ENCODE measurements at regions not wholly inside any gene's neighbourhood (a gene's known extent, or its start where the extent isn't known, plus 50 kb on each side); places are given as distances from the start of the nearest gene placed in this dataset.

DNA sequence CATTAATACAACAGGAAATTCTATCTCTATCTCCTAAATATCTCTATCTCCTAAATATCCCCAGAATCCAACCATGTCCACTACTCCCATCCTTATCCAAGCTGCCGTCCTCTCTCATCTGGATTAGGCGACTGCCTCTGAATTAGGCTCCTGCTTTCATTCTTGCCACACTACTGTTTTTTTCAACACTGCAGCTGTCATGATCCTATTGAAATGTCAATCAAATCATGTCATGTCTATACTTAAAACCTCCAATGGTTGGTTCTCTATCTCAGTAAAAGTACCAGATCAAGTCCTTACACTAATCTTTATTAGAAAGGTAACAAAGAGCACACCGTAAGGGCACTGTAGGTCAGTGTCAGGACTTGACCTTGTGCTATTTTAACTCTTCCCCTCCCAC lies 82.0 kb upstream of the NFIA start:
- Histone ChIP-seq H3K79me2 (ENCODE audit: insufficient read depth, low read length) (no peaks in the 10 kb centered on the region), H3K27me3 (ENCODE audit: control insufficient read depth in 2 of 2, insufficient read depth in 2 of 2, low read length in 2 of 2) (no peaks in the 10 kb centered on the region), H3K4me1 (ENCODE audit: control insufficient read depth in 1 of 2, insufficient read depth in 2 of 2, low read length in 2 of 2) (peaks cover 10 to 11% of the 10 kb centered on the region in 2 donors), H3K9me3 (replicated peaks in 1 of 2; ENCODE audit: control insufficient read depth in 1 of 2, insufficient read depth in 1 of 2, low read length in 2 of 2) (no peaks in the 10 kb centered on the region), H2AFZ (ENCODE audit: insufficient read depth, low read depth, low read length, poor library complexity, severe bottlenecking) (no peak overlapping the region), H3K27ac (ENCODE audit: low read depth in 1 of 2, low read length in 2 of 2) (no peak overlapping the region), H3K4me3 (replicated peaks in 1 of 3; ENCODE audit: low read depth in 2 of 3, low read length in 3 of 3) (no peak overlapping the region), H3K36me3 (replicated peaks in 1 of 2; ENCODE audit: control insufficient read depth in 1 of 2, insufficient read depth in 2 of 2, low read length in 2 of 2) (no peaks in the 10 kb centered on the region), H3K9ac (ENCODE audit: insufficient read depth, low read length, poor library complexity, severe bottlenecking) (no peak overlapping the region), H4K20me1 (ENCODE audit: insufficient read depth, low read length) (no peaks in the 10 kb centered on the region), H3K4me2 (replicated peaks; ENCODE audit: extremely low read depth, low read length, poor library complexity, severe bottlenecking) (no peak overlapping the region)
- intact Hi-C loops (cut with micrococcal nuclease) = no loop called here
- Mint-ChIP-seq H3K9me3 (no peaks in the 10 kb centered on the region), H3K27ac (no peak overlapping the region), H3K4me3 (no peak overlapping the region), H3K4me1 (peaks cover 13% of the 10 kb centered on the region), H3K27me3 (ENCODE audit: low read depth in 3 of 3) (no peaks in the 10 kb centered on the region), H3K36me3 (no peaks in the 10 kb centered on the region)
- TF ChIP-seq, protein P1, sequence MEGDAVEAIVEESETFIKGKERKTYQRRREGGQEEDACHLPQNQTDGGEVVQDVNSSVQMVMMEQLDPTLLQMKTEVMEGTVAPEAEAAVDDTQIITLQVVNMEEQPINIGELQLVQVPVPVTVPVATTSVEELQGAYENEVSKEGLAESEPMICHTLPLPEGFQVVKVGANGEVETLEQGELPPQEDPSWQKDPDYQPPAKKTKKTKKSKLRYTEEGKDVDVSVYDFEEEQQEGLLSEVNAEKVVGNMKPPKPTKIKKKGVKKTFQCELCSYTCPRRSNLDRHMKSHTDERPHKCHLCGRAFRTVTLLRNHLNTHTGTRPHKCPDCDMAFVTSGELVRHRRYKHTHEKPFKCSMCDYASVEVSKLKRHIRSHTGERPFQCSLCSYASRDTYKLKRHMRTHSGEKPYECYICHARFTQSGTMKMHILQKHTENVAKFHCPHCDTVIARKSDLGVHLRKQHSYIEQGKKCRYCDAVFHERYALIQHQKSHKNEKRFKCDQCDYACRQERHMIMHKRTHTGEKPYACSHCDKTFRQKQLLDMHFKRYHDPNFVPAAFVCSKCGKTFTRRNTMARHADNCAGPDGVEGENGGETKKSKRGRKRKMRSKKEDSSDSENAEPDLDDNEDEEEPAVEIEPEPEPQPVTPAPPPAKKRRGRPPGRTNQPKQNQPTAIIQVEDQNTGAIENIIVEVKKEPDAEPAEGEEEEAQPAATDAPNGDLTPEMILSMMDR (IDR thresholded peaks at IDR 0.05) = no peak
- 100% methylated on average over 3 of the region's 3 CpGs for WGBS (ENCODE audit: insufficient coverage)
- DNase-seq = no peak

DNA sequence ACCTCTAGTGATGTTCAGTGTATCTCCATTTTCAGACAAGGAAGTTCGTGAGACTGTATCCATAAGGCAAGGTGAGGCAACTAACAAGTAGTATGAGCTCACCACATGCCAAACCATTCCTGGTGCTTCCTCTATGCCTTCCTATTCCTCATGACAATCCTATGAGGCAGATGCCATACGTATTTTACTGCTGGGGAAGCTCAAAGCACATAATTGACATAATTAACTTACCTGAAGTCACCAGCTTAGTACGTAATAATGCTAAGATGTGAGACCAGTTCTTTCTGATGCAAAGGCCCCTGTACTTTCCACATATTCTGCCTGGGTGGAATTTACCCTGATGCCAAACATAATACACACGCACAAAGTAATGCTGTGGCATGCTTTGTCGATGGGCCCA lies 83.6 kb upstream of the NFIA start:
- no peaks in the 10 kb centered on the region for H3K9me3 Mint-ChIP-seq
- WGBS (ENCODE audit: insufficient coverage) = 93% methylated on average over 4 of the region's 5 CpGs
- H3K79me2 ChIP-seq (ENCODE audit: insufficient read depth, low read length) = no peaks in the 10 kb centered on the region
- no peak overlapping the region for H3K4me3 ChIP-seq (replicated peaks in 1 of 3; ENCODE audit: low read depth in 2 of 3, low read length in 3 of 3)
- H3K36me3 ChIP-seq (replicated peaks in 1 of 2; ENCODE audit: control insufficient read depth in 1 of 2, insufficient read depth in 2 of 2, low read length in 2 of 2) = no peaks in the 10 kb centered on the region
- no peaks in the 10 kb centered on the region for H3K27me3 ChIP-seq (ENCODE audit: control insufficient read depth in 2 of 2, insufficient read depth in 2 of 2, low read length in 2 of 2)
- no peak overlapping the region for H3K4me2 ChIP-seq (replicated peaks; ENCODE audit: extremely low read depth, low read length, poor library complexity, severe bottlenecking)
- no peak overlapping the region for H3K27ac Mint-ChIP-seq
- H3K4me1 Mint-ChIP-seq = peaks cover 2% of the 10 kb centered on the region
- H2AFZ ChIP-seq (ENCODE audit: insufficient read depth, low read depth, low read length, poor library complexity, severe bottlenecking) = no peak overlapping the region
- no peaks in the 10 kb centered on the region for H3K9me3 ChIP-seq (replicated peaks in 1 of 2; ENCODE audit: control insufficient read depth in 1 of 2, insufficient read depth in 1 of 2, low read length in 2 of 2)
- H3K4me3 Mint-ChIP-seq = no peak overlapping the region
- intact Hi-C loops (cut with micrococcal nuclease) = no loop called here
- TF ChIP-seq, protein P1 (IDR thresholded peaks at IDR 0.05) = no peak
- H3K27me3 Mint-ChIP-seq (ENCODE audit: low read depth in 3 of 3) = peaks cover 0 to under 1% (median 0%) of the 10 kb centered on the region in 3 donors
- DNase-seq = no peak
- no peaks in the 10 kb centered on the region for H3K36me3 Mint-ChIP-seq
- peaks cover 0 to under 1% of the 10 kb centered on the region in 2 donors for H3K4me1 ChIP-seq (ENCODE audit: control insufficient read depth in 1 of 2, insufficient read depth in 2 of 2, low read length in 2 of 2)
- H3K27ac ChIP-seq (ENCODE audit: low read depth in 1 of 2, low read length in 2 of 2) = no peak overlapping the region
- no peaks in the 10 kb centered on the region for H4K20me1 ChIP-seq (ENCODE audit: insufficient read depth, low read length)
- no peak overlapping the region for H3K9ac ChIP-seq (ENCODE audit: insufficient read depth, low read length, poor library complexity, severe bottlenecking)
